Fibroblast of skin of right quadriceps (primary cell): ENCODE measurements at regions not wholly inside any gene's neighbourhood (a gene's known extent, or its start where the extent isn't known, plus 50 kb on each side); places are given as distances from the start of the nearest gene placed in this dataset.
"Not testable (repeated sequence)": the region's sequence is repeated elsewhere in the genome, so short reads cannot be mapped to it uniquely, and the experiment has no call there.

Experiments
- DNase-seq: peaks from one replicate; pipeline ENCODE4 v3.0.0-alpha.2; 2013

DNA sequence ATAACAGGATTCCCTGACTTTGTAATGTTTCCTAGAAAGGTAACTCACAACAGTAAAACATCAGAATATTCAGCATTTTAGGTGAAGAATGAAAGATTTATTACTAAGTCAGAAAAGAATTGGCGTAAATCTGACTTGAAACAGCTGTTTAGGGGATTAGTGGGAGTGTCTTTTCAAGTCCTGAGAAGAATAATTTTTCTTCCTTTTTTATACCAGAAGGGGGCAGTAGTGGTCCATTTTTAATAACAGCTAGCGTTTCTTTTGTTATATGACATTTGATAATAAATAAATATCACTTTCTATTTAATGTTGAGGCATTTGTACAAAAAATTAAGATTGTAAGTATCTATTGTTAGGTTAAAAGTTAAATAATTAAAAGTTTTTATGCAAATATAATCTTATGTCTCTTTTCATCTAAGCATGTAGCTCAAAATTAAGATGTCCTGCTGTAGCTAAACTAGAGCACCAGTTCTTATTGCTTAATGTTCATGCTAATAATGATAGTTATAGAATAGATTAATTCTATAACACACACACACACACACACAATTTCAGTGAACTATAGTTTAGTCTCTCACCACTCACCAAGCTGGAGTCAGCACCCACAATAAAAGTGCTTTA is 258.7 kb upstream of the ARRDC3 start:
- peak; percentile 39 for DNase-seq

GRCh38 chr5:91639744-91640143 is 256.6 kb upstream of the ARRDC3 start:
- DNase-seq, result no peak

DNA sequence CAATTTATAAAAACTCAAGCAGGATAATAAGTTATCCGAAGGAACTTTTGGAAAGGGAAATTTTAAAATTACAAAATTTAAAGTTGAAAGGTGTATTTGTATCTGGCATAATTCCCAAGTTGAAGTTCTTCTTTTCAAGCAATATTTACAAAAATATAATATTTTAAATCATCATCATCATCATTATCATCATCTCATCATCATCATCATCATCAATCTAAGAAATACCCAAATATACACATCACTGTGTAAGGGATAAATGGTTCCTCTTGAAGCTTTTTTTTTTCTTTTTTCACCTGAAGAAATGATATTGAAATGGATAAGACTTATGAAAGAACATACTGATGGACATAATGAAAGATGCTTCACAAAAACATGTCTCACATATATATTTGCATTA is 254.9 kb upstream of the ARRDC3 start:
- DNase-seq, result no peak

- DNase-seq, result no peak
Observed at GRCh38 chr5:91635950-91636734, 253.0 kb upstream of the ARRDC3 start.

- DNase-seq, result no peak
Observed at GRCh38 chr5:91632871-91633270, 249.8 kb upstream of the ARRDC3 start.

DNA sequence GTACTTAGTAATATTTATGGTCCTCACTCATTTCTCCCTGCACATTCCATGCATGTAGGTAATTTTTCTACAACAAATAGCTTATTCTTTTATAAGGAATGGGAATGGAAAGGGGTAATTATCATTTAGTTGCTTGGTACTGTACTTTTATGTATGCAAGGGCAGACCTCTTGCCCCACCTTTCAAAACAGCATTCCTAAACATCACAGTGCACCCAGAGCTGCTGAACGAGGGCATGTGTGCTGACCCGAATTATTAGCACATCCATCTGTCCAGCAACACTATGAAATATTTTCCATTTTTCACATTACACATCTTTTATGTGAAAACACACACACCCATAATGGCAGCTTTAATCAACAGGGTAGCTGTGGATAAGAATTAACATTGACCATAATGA is 228.6 kb upstream of the ARRDC3 start:
- no peak for DNase-seq

DNA sequence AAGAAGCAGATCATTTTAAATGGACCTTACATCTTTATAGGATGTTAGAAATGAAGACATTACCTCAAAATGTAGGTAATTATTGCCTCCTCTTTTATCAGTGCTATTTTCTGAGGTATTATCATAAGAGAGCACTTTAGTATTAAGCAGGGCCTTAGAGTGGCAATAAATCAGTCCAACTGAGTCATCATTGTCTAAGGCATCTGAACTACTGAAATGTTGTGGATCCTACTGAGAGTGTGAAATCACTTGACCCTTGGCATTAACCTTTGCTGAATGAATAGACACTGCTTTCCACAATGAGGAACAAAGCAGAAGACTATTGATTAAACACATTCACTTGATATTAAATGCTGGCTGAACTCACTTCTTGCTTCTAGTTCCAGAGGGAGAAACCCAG is 224.6 kb upstream of the ARRDC3 start:
- no peak for DNase-seq

DNA sequence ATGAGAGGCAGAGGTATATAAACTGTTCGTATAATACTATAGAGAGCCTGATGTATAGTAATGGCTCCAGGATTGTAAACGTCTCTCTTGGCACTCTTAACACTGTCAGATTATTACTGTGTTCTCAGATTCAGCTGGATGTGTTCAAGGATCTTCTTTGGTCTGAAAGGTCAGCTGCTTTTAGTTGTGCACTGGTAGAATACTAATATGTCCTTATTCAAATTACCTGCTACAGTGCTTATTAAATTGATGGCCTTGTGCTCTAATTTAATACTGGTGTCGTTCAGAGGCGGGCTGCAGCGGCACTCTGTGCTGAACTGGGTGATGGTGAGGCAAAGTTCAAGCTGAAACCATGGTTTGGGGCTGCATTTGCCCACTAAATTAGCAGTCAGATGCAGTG is 216.7 kb upstream of the ARRDC3 start:
- DNase-seq, result no peak

- DNase-seq, result no peak
Observed at GRCh38 chr5:91598216-91598615, 215.1 kb upstream of the ARRDC3 start.

GRCh38 chr5:91595424-91595823 is 212.3 kb upstream of the ARRDC3 start:
- no peak for DNase-seq

- peak; percentile 1 for DNase-seq
Observed at GRCh38 chr5:91591076-91591475, 208.0 kb upstream of the ARRDC3 start.

DNA sequence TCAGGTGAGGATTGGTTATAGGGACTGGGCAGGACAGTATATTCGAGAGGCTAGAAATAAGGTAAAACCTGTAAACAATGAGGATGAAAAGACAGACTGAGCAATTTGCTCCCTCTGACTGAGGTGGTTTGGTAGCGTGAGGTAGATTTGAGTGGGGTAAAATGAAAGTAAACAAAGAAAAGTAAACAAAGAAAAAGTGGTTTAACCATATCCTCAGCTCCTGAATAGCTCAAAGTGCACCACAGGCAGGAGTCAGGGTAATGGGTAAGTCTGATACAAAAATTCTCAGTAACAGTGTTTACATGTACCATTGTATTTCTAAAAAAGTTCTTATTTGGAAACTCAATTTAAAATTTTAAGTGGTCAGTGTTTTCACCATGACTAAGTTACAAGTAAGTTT is 203.1 kb upstream of the ARRDC3 start:
- no peak for DNase-seq

- DNase-seq, result no peak
Observed at GRCh38 chr5:91584352-91584751, 201.2 kb upstream of the ARRDC3 start.

- DNase-seq, result not testable (repeated sequence)
Observed at GRCh38 chr5:91566012-91566411, 182.9 kb upstream of the ARRDC3 start.

DNA sequence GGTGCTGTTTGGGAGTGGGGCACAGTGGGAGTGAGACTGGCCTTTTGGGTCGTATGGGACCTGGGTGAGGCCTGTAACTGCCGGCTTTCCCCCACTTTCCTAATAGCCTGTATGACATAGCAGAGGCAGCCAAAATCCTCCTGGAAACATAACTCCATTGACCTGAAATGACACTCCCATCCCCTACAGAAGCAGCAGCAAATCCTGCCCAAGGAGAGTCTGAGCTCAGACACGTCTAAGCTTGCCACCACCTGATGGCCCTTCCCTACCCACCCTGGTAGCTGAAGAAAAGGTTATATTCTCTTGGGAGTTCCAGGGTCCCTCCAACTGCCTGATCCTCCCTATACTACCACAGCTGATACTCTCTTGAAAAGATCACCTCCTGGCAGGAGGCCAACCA is 179.8 kb upstream of the ARRDC3 start:
- no peak for DNase-seq

DNA sequence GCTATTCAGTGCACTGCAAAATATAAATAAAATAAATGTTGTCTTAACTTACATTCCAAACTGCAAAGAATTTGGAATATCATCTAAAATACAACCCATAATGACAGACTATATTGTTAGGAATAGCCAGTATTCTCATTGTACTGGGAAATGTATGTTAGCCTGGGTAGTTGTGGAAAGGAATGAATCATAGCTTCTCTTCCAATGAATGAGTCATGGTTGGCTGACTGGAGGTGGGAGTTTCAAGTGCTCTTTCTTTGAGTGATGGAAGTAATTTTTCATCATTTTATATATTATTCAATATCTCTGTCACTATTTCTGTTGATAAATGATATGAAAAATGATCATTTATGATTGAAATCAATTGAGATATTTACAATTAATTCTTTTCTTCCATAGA is 158.6 kb upstream of the ARRDC3 start:
- DNase-seq, result peak; percentile 24

- DNase-seq, result no peak
Observed at GRCh38 chr5:91538179-91538578, 155.1 kb upstream of the ARRDC3 start.

DNA sequence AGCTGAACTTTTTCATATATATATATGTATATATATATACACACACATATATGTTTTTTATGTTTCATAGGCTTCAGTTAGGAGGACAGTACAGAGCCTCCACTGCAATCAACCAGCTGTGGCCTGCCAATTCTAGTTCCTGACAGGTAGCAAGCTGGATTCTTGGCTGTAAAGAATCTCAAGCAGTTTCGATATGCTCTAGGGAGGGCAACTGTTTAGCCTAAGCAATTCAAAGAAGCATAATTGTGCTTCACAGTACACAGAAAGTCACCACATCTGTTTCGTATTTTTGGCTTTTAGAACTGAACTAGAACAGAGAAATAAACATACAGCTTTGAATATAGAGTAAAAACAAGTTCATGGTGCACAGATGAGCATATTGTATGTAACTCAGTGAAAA is 152.4 kb upstream of the ARRDC3 start:
- no peak for DNase-seq

- DNase-seq, result no peak
Observed at GRCh38 chr5:91534332-91534731, 151.2 kb upstream of the ARRDC3 start.

DNA sequence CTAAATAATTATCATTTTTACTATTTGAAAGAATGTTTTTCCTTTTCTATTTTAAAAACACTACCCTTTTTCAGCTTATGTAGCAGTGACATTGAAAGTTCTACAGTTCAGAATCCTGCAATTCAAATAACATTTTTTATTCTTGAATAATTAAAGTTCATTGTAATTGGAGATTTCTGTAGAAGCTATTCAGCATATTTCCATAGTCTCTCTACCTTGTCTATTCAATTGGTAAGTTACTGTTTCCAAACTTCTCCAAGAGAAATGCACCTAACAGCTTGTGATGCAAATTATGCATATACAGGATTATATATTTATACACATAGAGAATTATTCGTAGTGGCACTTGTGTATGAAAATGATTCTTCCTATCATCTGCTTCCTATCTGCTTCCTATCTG is 149.7 kb upstream of the ARRDC3 start:
- no peak for DNase-seq

DNA sequence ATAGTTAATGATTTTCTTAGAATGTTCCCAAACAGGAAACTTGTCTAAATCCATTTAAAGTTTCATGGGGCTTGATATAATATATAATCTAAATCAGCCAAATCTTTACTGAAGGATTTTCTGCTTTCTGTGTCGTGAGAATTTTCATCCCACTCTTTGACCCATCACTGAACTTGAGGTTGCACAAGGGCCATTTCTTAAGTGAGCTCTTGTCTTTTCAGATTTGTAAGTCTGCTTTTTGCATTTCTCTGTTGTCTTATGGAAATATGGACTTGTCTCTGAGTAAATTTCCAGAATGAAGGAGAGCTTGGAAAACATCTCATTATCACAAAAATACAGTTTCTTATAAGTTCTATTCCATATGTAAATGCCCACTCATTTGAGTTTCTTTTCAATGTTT is 149.2 kb upstream of the ARRDC3 start:
- no peak for DNase-seq

- DNase-seq, result no peak
Observed at GRCh38 chr5:91528831-91529230, 145.7 kb upstream of the ARRDC3 start.

GRCh38 chr5:91521785-91522184 is 138.7 kb upstream of the ARRDC3 start:
- no peak for DNase-seq

DNA sequence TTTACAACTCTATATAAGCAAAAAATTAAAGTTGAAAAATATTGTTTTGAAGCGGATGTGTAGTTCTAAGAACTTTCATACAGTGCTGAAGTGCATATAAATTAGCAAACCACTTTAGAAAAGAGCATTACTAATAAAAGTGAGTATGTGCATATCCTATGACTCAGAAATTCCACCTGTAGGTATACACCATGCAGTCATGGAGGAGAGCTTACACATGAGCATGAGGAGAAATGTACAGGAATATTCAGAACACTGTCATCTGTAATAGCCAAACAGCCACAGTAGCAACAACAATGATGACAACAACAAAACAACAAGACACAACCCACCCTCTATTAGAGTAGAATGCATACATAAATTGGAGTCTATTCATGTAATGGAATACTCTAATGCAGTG is 138.2 kb upstream of the ARRDC3 start:
- DNase-seq, result no peak

DNA sequence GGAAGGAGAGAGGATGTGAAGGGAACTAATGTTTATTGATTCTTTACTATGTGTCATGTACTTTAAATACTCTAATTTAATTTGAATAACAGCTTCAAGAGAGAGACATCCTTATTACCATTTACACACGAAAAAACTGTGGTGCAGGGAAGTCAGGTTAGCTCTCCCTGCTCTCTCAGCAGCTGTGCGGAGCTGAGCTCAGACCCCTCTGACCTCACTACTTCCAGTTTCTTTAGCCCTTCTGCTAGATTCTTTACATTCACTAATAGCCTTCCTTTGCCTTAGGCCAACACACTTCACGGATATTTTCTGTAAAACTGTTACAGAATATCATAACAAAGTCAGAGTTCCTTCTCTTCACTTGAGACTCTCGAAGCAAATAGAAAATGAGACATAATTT is 131.3 kb upstream of the ARRDC3 start:
- no peak for DNase-seq
